GM19452 (cell line): ENCODE measurements at regions not wholly inside any gene's neighbourhood (a gene's known extent, or its start where the extent isn't known, plus 50 kb on each side); places are given as distances from the start of the nearest gene placed in this dataset.
"Not testable (repeated sequence)": the region's sequence is repeated elsewhere in the genome, so short reads cannot be mapped to it uniquely, and the experiment has no call there.

Experiments
- ATAC-seq: cut with Tn5 transposase; IDR thresholded peaks from one replicate; pipeline ENCODE4 v1.9.1; 2021; ENCODE audit not compliant: unreplicated experiment

DNA sequence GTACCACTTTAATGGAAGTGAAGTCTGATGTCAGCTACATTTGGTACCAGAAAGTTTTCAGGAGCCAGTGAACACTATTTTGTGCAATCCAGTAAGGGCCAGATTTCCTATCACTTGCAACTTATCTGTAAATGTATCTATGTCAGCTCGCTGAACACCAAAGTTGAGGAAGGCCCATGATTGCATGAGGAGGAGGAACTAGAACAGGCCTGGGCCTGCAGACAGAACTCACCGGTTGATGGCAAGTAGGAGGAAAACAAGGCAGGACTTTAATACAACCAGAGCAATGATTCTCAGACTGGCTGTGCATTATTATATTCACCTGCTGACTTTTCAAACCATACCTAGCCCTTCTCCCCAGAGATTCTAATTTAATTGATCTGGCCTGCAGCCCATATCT is 540.2 kb downstream of the CETN3 start:
- no peak for ATAC-seq

DNA sequence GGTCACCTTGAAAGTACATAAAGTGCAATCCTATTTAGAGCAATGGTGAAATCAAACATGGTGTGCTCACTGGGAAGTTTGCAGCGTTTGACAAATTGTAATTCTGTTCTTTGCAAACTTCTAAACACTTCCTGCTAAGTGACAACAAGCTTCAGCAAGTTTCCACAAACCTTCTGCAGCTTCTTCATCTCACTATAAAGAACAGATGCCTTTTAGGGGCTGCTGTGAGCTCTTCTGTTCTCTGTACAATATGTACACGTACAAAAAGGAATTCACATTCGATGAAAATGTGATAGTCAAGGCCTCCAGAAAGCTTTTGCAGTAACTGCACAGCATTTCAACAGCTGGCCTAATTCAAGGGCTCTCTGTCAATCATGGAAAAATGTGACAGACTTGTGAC is 543.1 kb downstream of the CETN3 start:
- ATAC-seq: no peak

GRCh38 chr5:89864941-89865340 is 544.6 kb downstream of the CETN3 start:
- ATAC-seq: no peak

- no peak for ATAC-seq
Measured at GRCh38 chr5:89857790-89858189, 551.8 kb downstream of the CETN3 start.

- ATAC-seq: no peak
Measured at GRCh38 chr5:89855417-89855816, 554.1 kb downstream of the CETN3 start.

DNA sequence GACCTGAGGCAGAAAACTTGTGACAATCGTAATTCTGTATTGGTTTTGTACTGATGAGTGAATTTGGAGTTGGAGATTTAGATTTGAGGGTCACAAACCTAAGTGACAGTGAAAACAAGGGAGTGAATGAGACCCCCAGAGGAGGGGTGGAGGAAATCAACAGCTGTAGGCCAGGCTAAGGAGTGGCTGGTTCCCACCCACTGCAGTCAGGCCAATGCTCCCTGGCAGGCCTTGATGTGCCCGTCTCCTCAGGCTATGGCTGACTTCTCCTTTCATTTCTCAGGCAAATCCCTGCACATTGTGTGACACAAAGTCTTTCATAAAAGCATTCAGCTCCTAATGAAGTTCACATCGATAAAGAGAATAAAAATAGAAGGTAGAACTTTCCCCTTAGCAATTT is 557.6 kb downstream of the CETN3 start:
- no peak for ATAC-seq

DNA sequence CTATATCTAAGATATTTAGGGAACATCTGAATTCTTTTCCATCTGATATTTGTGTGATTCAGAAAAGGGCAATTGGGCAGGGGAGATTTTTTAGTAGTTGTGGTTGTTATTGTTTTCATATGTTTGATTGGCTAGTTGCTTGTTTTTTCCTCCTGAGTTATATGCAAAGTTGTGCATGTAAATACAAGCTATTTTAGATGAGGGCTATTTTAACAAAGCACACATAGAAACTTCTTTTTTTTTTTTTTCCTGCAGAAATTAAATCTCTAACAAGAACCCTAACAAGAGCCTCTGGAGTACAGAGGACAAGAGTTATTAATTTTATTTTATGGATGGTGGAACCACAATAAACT is 559.1 kb downstream of the CETN3 start:
- no peak for ATAC-seq

DNA sequence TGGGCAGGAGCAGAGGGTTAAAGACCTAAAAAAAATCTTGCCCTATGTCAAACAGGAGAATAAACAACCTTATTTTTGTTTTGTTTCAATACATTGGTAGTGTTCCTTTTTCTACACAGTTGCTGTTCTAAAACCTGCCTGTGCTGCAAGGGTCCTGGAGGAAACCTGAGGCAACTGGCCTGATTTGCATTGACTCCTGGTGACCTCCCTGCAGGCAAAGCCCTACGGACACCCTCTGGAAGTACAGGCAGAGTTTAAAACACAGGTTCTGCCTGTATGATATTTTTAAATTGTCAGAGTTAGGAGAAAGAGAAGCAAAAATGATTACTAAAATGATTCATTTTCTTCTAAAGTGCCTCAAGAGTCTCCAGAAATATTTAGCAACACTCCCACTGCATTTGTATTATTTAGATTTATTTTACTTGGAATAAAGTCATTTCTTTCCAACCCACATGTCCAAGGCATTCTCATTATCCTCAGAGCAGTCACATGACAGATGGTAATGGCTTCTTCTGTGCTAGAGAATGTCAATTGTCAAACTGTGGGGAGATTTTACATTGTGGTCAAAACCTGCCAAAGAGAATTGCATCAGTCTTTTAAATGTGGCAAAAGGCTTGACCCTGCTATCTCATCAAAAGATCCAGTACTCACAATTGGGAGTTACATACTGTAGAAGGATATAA is 559.6 kb downstream of the CETN3 start:
- ATAC-seq: no peak

GRCh38 chr5:89847743-89848142 is 561.8 kb downstream of the CETN3 start:
- no peak for ATAC-seq

GRCh38 chr5:89844548-89844947 is 565.0 kb downstream of the CETN3 start:
- ATAC-seq: no peak

- ATAC-seq: no peak
Measured at GRCh38 chr5:89842531-89842930, 567.0 kb downstream of the CETN3 start.

GRCh38 chr5:89840906-89841305 is 568.6 kb downstream of the CETN3 start:
- no peak for ATAC-seq

DNA sequence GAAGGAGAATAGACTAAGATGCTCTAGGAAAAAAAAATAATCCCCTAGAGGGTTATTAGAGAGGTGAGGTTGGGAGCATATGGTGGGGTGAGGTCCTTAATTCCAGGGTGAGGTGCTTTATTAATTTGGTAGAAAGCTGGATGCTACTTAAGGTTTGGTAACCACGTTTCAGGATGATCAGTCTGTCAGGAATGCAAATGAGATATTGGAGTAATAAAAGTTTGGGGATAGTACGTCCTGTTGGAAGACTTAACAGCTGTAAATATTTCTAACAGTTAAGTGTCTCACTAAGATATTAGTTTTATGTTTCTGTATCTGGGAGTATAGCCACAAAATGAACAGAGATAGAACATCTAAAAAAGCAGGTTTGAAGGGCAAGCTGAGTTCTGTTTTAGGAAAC is 578.9 kb downstream of the CETN3 start:
- ATAC-seq: no peak

DNA sequence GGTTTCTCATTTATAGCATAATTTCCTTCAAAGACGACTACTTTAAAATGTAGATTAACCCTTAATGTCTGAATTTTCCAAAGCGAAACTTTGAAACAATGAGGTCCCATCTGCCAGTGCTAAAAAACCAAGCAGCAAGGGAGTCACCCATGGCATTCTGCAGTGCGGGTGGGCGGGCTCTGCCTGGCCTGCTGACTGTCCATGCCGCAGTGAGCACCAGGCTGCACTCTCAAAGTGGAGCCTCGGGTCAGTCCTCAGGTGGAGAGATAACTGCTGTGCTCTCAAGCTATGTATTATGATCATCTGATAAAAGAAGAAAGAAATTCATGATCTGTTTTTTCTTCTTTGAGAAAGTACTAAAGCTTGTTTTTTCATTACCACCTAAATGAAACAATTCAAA is 581.6 kb downstream of the CETN3 start:
- no peak for ATAC-seq

DNA sequence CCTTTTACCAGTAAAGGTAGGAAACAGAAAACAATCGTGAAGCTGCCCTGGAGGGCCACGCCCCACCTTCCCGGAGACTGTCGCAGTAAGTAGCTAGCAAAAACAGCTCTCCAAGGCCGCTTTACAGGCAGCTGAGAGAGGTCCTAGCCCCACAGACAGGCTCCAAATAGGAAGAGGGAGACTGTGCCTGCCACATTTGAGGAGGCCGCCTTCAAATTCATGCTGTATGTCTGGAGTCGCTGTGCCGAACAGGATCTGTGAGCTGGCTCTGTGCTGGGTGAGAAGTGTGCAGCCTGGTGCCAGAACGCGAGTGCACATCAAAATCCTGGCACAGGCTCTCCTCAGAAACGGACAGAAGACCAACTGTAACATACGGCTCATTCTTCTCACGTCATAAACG is 582.2 kb downstream of the CETN3 start:
- ATAC-seq: no peak

GRCh38 chr5:89826938-89827337 is 582.6 kb downstream of the CETN3 start:
- no peak for ATAC-seq

DNA sequence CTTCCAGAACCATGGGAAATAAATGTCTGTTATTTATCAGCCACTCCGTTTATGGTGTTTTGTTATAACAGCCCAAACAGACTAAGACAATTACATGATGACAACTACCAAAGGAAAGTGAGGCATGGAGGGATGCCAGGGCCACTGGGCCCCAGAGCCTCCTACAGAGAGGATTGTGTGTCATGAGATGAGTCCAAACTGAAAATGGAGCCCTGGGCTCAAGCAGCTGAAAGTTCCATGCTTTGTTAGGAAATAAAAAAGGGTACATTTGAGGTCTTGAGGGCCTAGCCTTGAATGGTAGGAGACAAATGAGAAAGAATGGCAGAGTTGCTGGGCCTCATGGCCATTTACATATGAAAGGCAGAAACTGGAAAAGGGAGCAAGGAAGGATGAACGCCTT is 586.5 kb downstream of the CETN3 start:
- ATAC-seq: no peak

DNA sequence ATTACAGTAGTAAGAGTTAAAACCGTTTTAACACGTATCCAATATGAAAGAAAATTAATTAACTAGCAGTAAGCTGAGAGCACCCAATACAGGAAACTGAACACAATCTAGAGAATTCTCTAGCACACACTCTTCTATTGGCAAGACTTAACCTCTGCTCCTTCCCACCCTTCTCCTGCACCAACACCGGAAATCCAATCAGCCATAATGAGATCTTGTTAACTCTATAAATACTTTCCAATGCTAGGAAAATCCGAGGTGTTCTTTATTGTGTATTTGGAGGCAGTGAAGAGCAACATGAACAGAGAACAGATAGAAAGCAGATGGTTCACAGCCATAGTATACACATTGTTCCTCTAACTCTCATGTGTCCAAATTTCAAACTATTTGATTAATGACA is 591.7 kb downstream of the CETN3 start:
- no peak for ATAC-seq

DNA sequence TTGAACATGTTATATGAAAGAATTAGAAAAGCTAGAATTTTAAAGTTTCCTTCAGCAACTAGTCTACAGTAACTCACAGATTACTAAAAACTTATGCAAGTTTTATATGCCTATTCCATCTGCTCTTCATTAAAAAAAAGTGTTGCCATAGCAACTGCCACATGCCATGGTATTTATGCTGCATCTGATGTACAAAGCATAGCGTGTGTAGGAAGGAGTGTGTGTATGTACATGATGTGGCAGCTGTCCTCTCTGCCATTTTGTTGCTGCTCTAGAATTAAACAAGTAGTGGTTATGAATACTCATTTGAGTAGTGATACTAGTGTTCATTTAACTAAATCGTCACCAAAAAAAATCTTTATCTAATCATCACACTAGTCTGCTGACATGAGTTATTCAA is 593.5 kb downstream of the CETN3 start:
- no peak for ATAC-seq

- ATAC-seq: not testable (repeated sequence)
Measured at GRCh38 chr5:89800735-89801134, 608.8 kb downstream of the CETN3 start.

- not testable (repeated sequence) for ATAC-seq
Measured at GRCh38 chr5:89794504-89794903, 615.1 kb downstream of the CETN3 start.

DNA sequence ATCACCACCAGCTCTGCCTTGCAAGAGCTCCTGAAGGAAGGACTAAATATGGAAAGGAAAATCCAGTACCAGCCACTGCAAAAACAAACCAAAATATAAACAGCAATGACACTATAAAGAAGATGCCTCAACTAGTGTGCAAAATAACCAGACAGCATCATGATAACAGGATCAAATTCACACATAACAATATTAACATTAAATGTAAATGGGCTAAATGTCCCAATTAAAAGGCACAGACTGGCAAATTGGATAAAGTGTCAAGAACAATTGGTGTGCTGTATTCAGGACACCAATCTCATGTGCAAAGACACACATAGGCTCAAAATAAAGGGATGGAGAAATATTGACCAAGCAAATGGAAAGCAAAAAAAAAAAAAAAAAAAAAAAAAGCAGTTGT is 629.8 kb downstream of the CETN3 start:
- ATAC-seq: not testable (repeated sequence)

GRCh38 chr5:89777758-89778157 is 631.8 kb downstream of the CETN3 start:
- ATAC-seq: no peak

DNA sequence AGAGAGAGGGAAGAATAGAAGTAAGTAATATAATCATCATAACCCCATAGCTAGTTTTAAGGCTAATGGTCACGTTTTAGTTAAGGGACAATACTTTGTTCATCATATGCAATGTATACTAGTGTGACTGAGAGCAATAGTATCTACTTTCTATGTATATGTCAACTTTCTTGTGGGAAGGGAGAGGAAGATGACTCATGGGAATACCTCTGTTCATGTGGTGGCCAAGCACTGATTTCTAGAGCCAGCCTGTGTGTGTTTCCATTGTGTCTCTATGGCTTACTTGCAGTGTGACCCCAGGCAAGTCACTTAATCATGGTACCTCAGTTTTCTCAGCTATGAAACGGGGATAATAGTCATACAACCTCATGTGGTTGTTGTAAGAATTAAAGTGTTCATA is 639.6 kb downstream of the CETN3 start:
- no peak for ATAC-seq
